ENCODE measurements at regions not wholly inside any gene's neighbourhood (a gene's known extent, or its start where the extent isn't known, plus 50 kb on each side); places are given as distances from the start of the nearest gene placed in this dataset.

DNA sequence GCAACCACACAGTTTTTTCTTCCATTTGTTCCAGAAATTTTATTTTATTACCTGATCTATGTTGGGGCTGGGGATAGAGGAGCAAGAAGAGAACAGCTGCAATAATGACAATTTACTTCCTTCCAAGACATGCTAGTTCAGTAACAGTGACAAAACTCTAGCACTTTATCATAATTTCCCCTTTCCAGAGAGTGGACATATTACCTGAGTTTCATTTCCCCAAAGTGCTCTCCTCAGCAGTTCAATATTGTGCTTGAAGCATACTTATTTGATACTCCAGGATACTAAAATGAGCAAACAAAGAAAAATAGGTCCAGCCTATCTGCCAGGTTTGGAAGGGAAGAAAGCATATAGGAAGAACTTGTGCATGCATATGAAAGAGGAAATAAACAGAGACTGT is 157.7 kb downstream of the ID4 start:
- no TSS peak for BruUV-seq (replicated peaks)
- TF ChIP-seq, protein P1, sequence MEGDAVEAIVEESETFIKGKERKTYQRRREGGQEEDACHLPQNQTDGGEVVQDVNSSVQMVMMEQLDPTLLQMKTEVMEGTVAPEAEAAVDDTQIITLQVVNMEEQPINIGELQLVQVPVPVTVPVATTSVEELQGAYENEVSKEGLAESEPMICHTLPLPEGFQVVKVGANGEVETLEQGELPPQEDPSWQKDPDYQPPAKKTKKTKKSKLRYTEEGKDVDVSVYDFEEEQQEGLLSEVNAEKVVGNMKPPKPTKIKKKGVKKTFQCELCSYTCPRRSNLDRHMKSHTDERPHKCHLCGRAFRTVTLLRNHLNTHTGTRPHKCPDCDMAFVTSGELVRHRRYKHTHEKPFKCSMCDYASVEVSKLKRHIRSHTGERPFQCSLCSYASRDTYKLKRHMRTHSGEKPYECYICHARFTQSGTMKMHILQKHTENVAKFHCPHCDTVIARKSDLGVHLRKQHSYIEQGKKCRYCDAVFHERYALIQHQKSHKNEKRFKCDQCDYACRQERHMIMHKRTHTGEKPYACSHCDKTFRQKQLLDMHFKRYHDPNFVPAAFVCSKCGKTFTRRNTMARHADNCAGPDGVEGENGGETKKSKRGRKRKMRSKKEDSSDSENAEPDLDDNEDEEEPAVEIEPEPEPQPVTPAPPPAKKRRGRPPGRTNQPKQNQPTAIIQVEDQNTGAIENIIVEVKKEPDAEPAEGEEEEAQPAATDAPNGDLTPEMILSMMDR (IDR thresholded peaks at IDR 0.05; ENCODE audit: unreplicated experiment): no peak
- no peaks in the 10 kb centered on the region for H3K36me3 Mint-ChIP-seq (ENCODE audit: insufficient read depth, unreplicated experiment)
- intact Hi-C loops (cut with micrococcal nuclease): no loop called here
- H3K4me3 Mint-ChIP-seq (ENCODE audit: unreplicated experiment): no peak overlapping the region
- no peak overlapping the region for H3K27ac Mint-ChIP-seq (ENCODE audit: low read depth, unreplicated experiment)
- no peaks in the 10 kb centered on the region for H3K4me1 Mint-ChIP-seq (ENCODE audit: insufficient read depth, unreplicated experiment)
- ChIA-PET CTCF (no interaction called here), POLR2A (no interaction called here)
- DNase-seq (ENCODE audit: unreplicated experiment): no peak
- peaks cover 33% of the 10 kb centered on the region for H3K27me3 Mint-ChIP-seq (ENCODE audit: insufficient read depth, unreplicated experiment)
- H3K9me3 Mint-ChIP-seq (ENCODE audit: unreplicated experiment): peaks cover 7% of the 10 kb centered on the region

DNA sequence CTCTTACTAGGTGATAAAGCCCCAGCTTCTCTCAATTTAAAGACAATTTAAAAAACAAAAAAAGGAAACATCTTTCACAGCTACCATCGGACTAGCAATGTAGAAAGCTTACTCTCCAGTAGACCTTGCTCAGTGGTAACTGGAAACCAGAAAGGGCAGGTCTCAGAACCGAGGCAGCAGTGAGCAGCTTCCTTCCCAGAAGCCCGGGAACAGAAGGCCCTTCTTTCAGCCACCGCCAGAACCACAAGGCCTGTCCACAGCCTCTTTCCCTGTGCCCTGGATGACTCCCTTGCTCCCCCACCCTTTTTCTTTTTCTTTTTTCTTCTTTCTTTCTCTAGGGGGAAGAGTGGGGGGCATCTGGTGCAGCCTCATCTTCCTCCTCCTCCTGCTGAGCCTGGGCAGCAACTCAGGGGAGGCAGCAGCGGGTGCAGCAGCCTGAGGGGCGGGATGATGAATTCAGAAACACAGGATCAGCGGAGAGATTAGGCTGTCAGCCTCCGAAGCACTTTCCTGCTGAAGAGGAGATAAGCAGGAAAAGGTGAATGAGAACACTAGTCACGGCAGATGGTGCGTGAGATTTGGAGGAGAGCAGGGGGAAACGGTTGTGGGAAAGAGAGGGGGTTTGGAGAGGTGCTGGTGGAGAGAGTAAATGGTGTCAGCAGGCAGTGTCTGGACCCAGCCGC is 158.5 kb downstream of the ID4 start:
- ChIA-PET POLR2A (no interaction called here), CTCF (no interaction called here)
- Mint-ChIP-seq H3K4me1 (ENCODE audit: insufficient read depth, unreplicated experiment) (no peaks in the 10 kb centered on the region), H3K27me3 (ENCODE audit: insufficient read depth, unreplicated experiment) (peaks cover 33% of the 10 kb centered on the region), H3K27ac (ENCODE audit: low read depth, unreplicated experiment) (no peak overlapping the region), H3K4me3 (ENCODE audit: unreplicated experiment) (no peak overlapping the region), H3K36me3 (ENCODE audit: insufficient read depth, unreplicated experiment) (no peaks in the 10 kb centered on the region), H3K9me3 (ENCODE audit: unreplicated experiment) (peaks cover 7% of the 10 kb centered on the region)
- intact Hi-C loops (cut with micrococcal nuclease): no loop called here
- DNase-seq (ENCODE audit: unreplicated experiment): no peak
- TF ChIP-seq, protein P1 (IDR thresholded peaks at IDR 0.05; ENCODE audit: unreplicated experiment): no peak
- BruUV-seq (replicated peaks): no TSS peak

DNA sequence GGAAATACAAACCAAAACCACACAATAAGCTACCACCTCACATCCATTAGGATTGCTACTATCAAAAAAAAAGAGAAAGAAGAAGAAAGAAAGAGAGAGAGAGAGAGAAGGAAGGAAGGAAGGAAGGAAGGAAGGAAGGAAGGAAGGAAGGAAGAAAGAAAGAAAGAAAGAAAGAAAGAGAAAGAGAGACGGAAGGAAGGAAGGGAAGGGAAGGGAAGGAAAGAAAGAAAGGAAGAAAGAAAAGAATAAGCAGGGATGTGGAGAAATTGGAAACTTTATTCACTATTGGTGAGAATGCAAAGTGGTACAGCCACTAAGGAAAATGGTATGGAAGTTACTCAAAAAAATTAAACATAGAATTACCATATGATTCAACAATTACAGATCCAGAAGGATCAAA is 159.9 kb downstream of the ID4 start:
- H3K27me3 Mint-ChIP-seq (ENCODE audit: insufficient read depth, unreplicated experiment): peaks cover 33% of the 10 kb centered on the region
- H3K4me3 Mint-ChIP-seq (ENCODE audit: unreplicated experiment): no peak overlapping the region

GRCh38 chr6:19998541-19998940 is 161.4 kb downstream of the ID4 start:
- intact Hi-C loops (cut with micrococcal nuclease): no loop called here
- no peak for DNase-seq (ENCODE audit: unreplicated experiment)
- BruUV-seq (replicated peaks): no TSS peak
- Mint-ChIP-seq H3K4me3 (ENCODE audit: unreplicated experiment) (no peak overlapping the region), H3K9me3 (ENCODE audit: unreplicated experiment) (peaks cover 7% of the 10 kb centered on the region), H3K4me1 (ENCODE audit: insufficient read depth, unreplicated experiment) (peaks cover 5% of the 10 kb centered on the region), H3K27ac (ENCODE audit: low read depth, unreplicated experiment) (no peak overlapping the region), H3K36me3 (ENCODE audit: insufficient read depth, unreplicated experiment) (no peaks in the 10 kb centered on the region), H3K27me3 (ENCODE audit: insufficient read depth, unreplicated experiment) (peaks cover 33% of the 10 kb centered on the region)
- ChIA-PET POLR2A (no interaction called here), CTCF (no interaction called here)
- TF ChIP-seq, protein P1 (IDR thresholded peaks at IDR 0.05; ENCODE audit: unreplicated experiment): no peak

More for the DNA sequence above, 159.9 kb downstream of the ID4 start:
- BruUV-seq (replicated peaks): no TSS peak
- H3K9me3 Mint-ChIP-seq (ENCODE audit: unreplicated experiment): peaks cover 7% of the 10 kb centered on the region
- ChIA-PET CTCF (no interaction called here), POLR2A (no interaction called here)
- intact Hi-C loops (cut with micrococcal nuclease): no loop called here
- peaks cover 5% of the 10 kb centered on the region for H3K4me1 Mint-ChIP-seq (ENCODE audit: insufficient read depth, unreplicated experiment)
- TF ChIP-seq, protein P1 (IDR thresholded peaks at IDR 0.05; ENCODE audit: unreplicated experiment): no peak
- H3K27ac Mint-ChIP-seq (ENCODE audit: low read depth, unreplicated experiment): no peak overlapping the region
- DNase-seq (ENCODE audit: unreplicated experiment): no peak
- no peaks in the 10 kb centered on the region for H3K36me3 Mint-ChIP-seq (ENCODE audit: insufficient read depth, unreplicated experiment)
